ENCODE measurements at regions not wholly inside any gene's neighbourhood (a gene's known extent, or its start where the extent isn't known, plus 50 kb on each side); places are given as distances from the start of the nearest gene placed in this dataset.

DNA sequence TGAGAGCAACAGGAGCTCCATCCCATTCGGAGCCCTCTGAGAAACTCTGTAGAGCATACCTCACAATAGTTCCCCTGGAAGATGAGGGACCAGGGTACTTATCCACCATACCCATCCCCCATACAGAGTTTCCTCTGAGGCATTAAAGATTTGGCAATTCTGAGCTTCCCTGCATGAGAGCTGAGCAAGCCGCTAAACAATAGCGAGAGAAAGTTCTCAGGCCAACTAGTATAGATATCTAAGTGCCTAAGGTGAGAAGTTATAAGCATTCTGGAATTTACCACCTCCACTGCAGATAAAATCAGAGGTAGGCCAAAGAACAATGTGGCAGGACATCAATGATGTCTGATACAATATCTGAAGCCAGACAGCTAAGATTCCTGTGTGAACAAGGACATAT, 129.1 kb upstream of the MBNL1 start (continued):
- TF ChIP-seq, protein P1, sequence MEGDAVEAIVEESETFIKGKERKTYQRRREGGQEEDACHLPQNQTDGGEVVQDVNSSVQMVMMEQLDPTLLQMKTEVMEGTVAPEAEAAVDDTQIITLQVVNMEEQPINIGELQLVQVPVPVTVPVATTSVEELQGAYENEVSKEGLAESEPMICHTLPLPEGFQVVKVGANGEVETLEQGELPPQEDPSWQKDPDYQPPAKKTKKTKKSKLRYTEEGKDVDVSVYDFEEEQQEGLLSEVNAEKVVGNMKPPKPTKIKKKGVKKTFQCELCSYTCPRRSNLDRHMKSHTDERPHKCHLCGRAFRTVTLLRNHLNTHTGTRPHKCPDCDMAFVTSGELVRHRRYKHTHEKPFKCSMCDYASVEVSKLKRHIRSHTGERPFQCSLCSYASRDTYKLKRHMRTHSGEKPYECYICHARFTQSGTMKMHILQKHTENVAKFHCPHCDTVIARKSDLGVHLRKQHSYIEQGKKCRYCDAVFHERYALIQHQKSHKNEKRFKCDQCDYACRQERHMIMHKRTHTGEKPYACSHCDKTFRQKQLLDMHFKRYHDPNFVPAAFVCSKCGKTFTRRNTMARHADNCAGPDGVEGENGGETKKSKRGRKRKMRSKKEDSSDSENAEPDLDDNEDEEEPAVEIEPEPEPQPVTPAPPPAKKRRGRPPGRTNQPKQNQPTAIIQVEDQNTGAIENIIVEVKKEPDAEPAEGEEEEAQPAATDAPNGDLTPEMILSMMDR (IDR thresholded peaks at IDR 0.05), result no peak
- TF ChIP-seq, protein P2, sequence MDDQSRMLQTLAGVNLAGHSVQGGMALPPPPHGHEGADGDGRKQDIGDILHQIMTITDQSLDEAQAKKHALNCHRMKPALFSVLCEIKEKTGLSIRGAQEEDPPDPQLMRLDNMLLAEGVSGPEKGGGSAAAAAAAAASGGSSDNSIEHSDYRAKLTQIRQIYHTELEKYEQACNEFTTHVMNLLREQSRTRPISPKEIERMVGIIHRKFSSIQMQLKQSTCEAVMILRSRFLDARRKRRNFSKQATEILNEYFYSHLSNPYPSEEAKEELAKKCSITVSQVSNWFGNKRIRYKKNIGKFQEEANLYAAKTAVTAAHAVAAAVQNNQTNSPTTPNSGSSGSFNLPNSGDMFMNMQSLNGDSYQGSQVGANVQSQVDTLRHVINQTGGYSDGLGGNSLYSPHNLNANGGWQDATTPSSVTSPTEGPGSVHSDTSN (IDR thresholded peaks at IDR 0.05), result no peak
- no peak for TF ChIP-seq NFIC (IDR thresholded peaks at IDR 0.05; ENCODE audit: borderline replicate concordance)
- no peak for TF ChIP-seq NRF1 (IDR thresholded peaks at IDR 0.05; ENCODE audit: low read depth, low read length)
- TF ChIP-seq CHD2 (IDR thresholded peaks at IDR 0.05; ENCODE audit: low read length, partially characterized antibody), result no peak

DNA sequence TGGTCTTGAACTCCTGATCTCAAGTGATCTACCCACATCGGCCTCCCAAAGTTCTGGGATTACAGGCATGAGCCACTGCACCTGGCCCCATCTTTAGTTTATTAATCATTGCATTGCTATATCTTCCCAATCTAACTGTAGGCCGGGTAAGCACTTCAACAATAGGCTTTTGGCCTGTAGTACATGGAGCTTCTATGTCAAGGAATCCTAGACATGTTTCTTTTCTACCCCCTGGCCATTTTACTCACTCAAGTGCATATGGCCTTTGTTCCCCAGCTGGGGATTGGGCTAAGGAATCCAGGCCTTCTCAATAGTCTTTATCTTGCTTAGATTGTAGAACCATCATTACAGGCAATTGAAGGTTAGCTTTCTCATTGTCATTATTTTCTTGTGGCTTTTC, 122.3 kb upstream of the MBNL1 start:
- ChIA-PET CTCF (interaction anchor here (0.7 to 1.0 kb wide), 2 partner anchors 14 to 118 kb away, joined by 3 read pairs; no protein-coding TSS in a partner anchor), POLR2A (no interaction called here)
- WGBS (ENCODE audit: low lambda C conversion rate), result 61% methylated on average over 2 of the region's 2 CpGs

More for the DNA sequence above, 122.3 kb upstream of the MBNL1 start:
- DNase-seq, result no peak
- Histone ChIP-seq H3K27me3 (ENCODE audit: insufficient read depth) (no peaks in the 10 kb centered on the region), H3K4me2 (no peak overlapping the region), H3K4me1 (ENCODE audit: control insufficient read depth in 1 of 2, insufficient read depth in 2 of 2, low read depth in 1 of 2, low read length in 1 of 2) (peaks cover 1 to 4% of the 10 kb centered on the region in 2 experiments; a peak in 3 of 4 replicates), H3K9ac (no peak overlapping the region), H3K79me2 (ENCODE audit: insufficient read depth) (no peaks in the 10 kb centered on the region), H3K9me3 (no peaks in the 10 kb centered on the region), H4K20me1 (ENCODE audit: insufficient read depth) (no peaks in the 10 kb centered on the region), H3F3A (replicated peaks; ENCODE audit: insufficient read depth) (no peaks in the 10 kb centered on the region), H3K27ac (ENCODE audit: low read depth in 2 of 2, low read length in 1 of 2) (no peak overlapping the region), H3K4me3 (ENCODE audit: low read depth in 2 of 2, low read length in 1 of 2) (no peak overlapping the region), H3K36me3 (replicated peaks in 1 of 2; ENCODE audit: control insufficient read depth in 1 of 2, insufficient read depth in 2 of 2, low read length in 1 of 2) (no peaks in the 10 kb centered on the region), H3K9me2 (no peaks in the 10 kb centered on the region), H2AFZ (ENCODE audit: low read depth) (no peak overlapping the region)
- TF ChIP-seq MXI1 (IDR thresholded peaks at IDR 0.05; ENCODE audit: low read depth, low read length) (no peak), POLR2AphosphoS5 (IDR thresholded peaks at IDR 0.05; ENCODE audit: low read depth, low read length) (no peak), GATA2 (CRISPR knock-in tag; IDR thresholded peaks at IDR 0.05) (no peak), MEF2A (IDR thresholded peaks at IDR 0.05; ENCODE audit: borderline replicate concordance, low read depth) (no peak), RFX5 (IDR thresholded peaks at IDR 0.05; ENCODE audit: low read length) (no peak), TCF12 (IDR thresholded peaks at IDR 0.05) (no peak), GABPA (IDR thresholded peaks at IDR 0.05; ENCODE audit: low read depth) (no peak), RXRA (IDR thresholded peaks at IDR 0.05; ENCODE audit: borderline replicate concordance, low read depth) (no peak), TEAD4 (IDR thresholded peaks at IDR 0.05; ENCODE audit: borderline replicate concordance, insufficient read depth) (no peak), YY1 (IDR thresholded peaks at IDR 0.05; ENCODE audit: low read depth) (no peak), TAF1 (IDR thresholded peaks at IDR 0.05; ENCODE audit: borderline replicate concordance, low read depth, low read length) (no peak), RCOR1 (IDR thresholded peaks at IDR 0.05; ENCODE audit: low read length) (no peak), SMC3 (IDR thresholded peaks at IDR 0.05; ENCODE audit: low read depth, low read length) (no peak)
- TF ChIP-seq, protein P3, sequence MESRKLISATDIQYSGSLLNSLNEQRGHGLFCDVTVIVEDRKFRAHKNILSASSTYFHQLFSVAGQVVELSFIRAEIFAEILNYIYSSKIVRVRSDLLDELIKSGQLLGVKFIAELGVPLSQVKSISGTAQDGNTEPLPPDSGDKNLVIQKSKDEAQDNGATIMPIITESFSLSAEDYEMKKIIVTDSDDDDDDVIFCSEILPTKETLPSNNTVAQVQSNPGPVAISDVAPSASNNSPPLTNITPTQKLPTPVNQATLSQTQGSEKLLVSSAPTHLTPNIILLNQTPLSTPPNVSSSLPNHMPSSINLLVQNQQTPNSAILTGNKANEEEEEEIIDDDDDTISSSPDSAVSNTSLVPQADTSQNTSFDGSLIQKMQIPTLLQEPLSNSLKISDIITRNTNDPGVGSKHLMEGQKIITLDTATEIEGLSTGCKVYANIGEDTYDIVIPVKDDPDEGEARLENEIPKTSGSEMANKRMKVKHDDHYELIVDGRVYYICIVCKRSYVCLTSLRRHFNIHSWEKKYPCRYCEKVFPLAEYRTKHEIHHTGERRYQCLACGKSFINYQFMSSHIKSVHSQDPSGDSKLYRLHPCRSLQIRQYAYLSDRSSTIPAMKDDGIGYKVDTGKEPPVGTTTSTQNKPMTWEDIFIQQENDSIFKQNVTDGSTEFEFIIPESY (IDR thresholded peaks at IDR 0.05; ENCODE audit: borderline replicate concordance, low read depth), result no peak
- TF ChIP-seq, protein P4, sequence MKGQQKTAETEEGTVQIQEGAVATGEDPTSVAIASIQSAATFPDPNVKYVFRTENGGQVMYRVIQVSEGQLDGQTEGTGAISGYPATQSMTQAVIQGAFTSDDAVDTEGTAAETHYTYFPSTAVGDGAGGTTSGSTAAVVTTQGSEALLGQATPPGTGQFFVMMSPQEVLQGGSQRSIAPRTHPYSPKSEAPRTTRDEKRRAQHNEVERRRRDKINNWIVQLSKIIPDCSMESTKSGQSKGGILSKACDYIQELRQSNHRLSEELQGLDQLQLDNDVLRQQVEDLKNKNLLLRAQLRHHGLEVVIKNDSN (IDR thresholded peaks at IDR 0.05; ENCODE audit: borderline replicate concordance, low read depth), result no peak
